ENCODE measurements at regions not wholly inside any gene's neighbourhood (a gene's known extent, or its start where the extent isn't known, plus 50 kb on each side); places are given as distances from the start of the nearest gene placed in this dataset.
"Not testable (repeated sequence)": the region's sequence is repeated elsewhere in the genome, so short reads cannot be mapped to it uniquely, and the experiment has no call there.

- no peak for DNase-seq
These were observed 1083.5 kb downstream of the PCDH7 start for GRCh38 chr4:31803526-31804195.

GRCh38 chr4:31807036-31807435, 1086.9 kb downstream of the PCDH7 start:
- no peak for DNase-seq

- DNase-seq, result no peak
These were observed 1124.2 kb downstream of the PCDH7 start for GRCh38 chr4:31844350-31844749.

GRCh38 chr4:31851946-31852345, 1131.8 kb downstream of the PCDH7 start:
- DNase-seq, result no peak

- no peak for DNase-seq
These were observed 1157.3 kb downstream of the PCDH7 start for GRCh38 chr4:31877429-31877828.

GRCh38 chr4:31880837-31881236, 1160.7 kb downstream of the PCDH7 start:
- not testable (repeated sequence) for DNase-seq

- DNase-seq, result no peak
These were observed 1176.2 kb downstream of the PCDH7 start for GRCh38 chr4:31896349-31896748.

GRCh38 chr4:31905363-31905762, 1185.2 kb downstream of the PCDH7 start:
- DNase-seq, result no peak

GRCh38 chr4:31908261-31908660, 1188.1 kb downstream of the PCDH7 start:
- no peak for DNase-seq

- no peak for DNase-seq
These were observed 1197.2 kb downstream of the PCDH7 start for GRCh38 chr4:31917334-31917733.

GRCh38 chr4:31918891-31919290, 1198.7 kb downstream of the PCDH7 start:
- no peak for DNase-seq

- no peak for DNase-seq
These were observed 1203.5 kb downstream of the PCDH7 start for GRCh38 chr4:31923634-31924033.

GRCh38 chr4:31929676-31930345, 1209.6 kb downstream of the PCDH7 start:
- DNase-seq, result no peak

GRCh38 chr4:31946456-31946855, 1226.3 kb downstream of the PCDH7 start:
- DNase-seq, result no peak

GRCh38 chr4:31947101-31947500, 1226.9 kb downstream of the PCDH7 start:
- no peak for DNase-seq

- DNase-seq, result no peak
These were observed 1228.9 kb downstream of the PCDH7 start for GRCh38 chr4:31949045-31949444.

GRCh38 chr4:31955346-31955745, 1235.2 kb downstream of the PCDH7 start:
- no peak for DNase-seq

- DNase-seq, result no peak
These were observed 1239.8 kb downstream of the PCDH7 start for GRCh38 chr4:31959972-31960371.

GRCh38 chr4:31964685-31965084, 1244.5 kb downstream of the PCDH7 start:
- DNase-seq, result no peak

GRCh38 chr4:31968842-31969241, 1248.7 kb downstream of the PCDH7 start:
- no peak for DNase-seq

- no peak for DNase-seq
These were observed 1254.4 kb downstream of the PCDH7 start for GRCh38 chr4:31974490-31975002.

- no peak for DNase-seq
These were observed 1259.8 kb downstream of the PCDH7 start for GRCh38 chr4:31979988-31980387.

- DNase-seq, result no peak
These were observed 1263.1 kb downstream of the PCDH7 start for GRCh38 chr4:31983246-31983645.

- DNase-seq, result no peak
These were observed 1263.5 kb downstream of the PCDH7 start for GRCh38 chr4:31983677-31984076.

- DNase-seq, result no peak
These were observed 1264.7 kb downstream of the PCDH7 start for GRCh38 chr4:31984872-31985271.
